ENCODE measurements at regions not wholly inside any gene's neighbourhood (a gene's known extent, or its start where the extent isn't known, plus 50 kb on each side); places are given as distances from the start of the nearest gene placed in this dataset.

GRCh38 chr2:147759536-147759935, 85.3 kb upstream of the ACVR2A start:
- TF ChIP-seq CTCF (IDR thresholded peaks at IDR 0.05) (no peak), POLR2A (IDR thresholded peaks at IDR 0.05) (no peak), EP300 (IDR thresholded peaks at IDR 0.05) (no peak)
